ENCODE measurements at regions not wholly inside any gene's neighbourhood (a gene's known extent, or its start where the extent isn't known, plus 50 kb on each side); places are given as distances from the start of the nearest gene placed in this dataset.

DNA sequence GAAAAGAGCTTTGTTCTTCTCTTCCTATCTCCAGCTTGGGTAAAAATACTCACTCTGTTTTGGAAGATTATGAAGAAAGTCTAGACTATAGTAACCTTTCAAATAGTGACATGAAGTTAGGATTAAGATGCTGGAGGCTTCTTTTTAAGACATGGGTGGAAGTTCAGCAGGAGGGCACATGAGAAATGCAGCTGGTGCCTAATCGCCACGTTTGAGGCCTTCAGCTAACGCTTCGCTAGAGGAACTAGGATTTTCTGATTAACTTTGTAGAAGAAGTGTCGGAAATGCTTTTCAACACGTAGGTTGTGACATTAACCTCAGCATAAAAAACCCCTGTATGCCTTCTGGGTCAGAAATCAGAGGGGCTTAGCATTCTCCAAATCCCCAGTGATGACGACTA lies 348.1 kb upstream of the MAP3K7 start:
- DNase-seq (ENCODE audit: low read depth): no peak
- TF ChIP-seq, protein P1, sequence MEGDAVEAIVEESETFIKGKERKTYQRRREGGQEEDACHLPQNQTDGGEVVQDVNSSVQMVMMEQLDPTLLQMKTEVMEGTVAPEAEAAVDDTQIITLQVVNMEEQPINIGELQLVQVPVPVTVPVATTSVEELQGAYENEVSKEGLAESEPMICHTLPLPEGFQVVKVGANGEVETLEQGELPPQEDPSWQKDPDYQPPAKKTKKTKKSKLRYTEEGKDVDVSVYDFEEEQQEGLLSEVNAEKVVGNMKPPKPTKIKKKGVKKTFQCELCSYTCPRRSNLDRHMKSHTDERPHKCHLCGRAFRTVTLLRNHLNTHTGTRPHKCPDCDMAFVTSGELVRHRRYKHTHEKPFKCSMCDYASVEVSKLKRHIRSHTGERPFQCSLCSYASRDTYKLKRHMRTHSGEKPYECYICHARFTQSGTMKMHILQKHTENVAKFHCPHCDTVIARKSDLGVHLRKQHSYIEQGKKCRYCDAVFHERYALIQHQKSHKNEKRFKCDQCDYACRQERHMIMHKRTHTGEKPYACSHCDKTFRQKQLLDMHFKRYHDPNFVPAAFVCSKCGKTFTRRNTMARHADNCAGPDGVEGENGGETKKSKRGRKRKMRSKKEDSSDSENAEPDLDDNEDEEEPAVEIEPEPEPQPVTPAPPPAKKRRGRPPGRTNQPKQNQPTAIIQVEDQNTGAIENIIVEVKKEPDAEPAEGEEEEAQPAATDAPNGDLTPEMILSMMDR (IDR thresholded peaks at IDR 0.05; ENCODE audit: low read depth, low read length): no peak
- TF ChIP-seq MYC (IDR thresholded peaks at IDR 0.05; ENCODE audit: low read depth, low read length): no peak
- no peak for TF ChIP-seq MAX (IDR thresholded peaks at IDR 0.05; ENCODE audit: low read depth, low read length)
- TF ChIP-seq POLR2A (IDR thresholded peaks at IDR 0.05; ENCODE audit: extremely low read depth, insufficient read length): no peak
- H3K4me3 ChIP-seq (ENCODE audit: low read depth, low read length): no peak overlapping the region

GRCh38 chr6:90934081-90934480 lies 347.2 kb upstream of the MAP3K7 start:
- DNase-seq (ENCODE audit: low read depth): no peak
- no peak overlapping the region for H3K4me3 ChIP-seq (ENCODE audit: low read depth, low read length)
- no peak for TF ChIP-seq POLR2A (IDR thresholded peaks at IDR 0.05; ENCODE audit: extremely low read depth, insufficient read length)
- TF ChIP-seq, protein P1 (IDR thresholded peaks at IDR 0.05; ENCODE audit: low read depth, low read length): no peak

- no peak for TF ChIP-seq MYC (IDR thresholded peaks at IDR 0.05; ENCODE audit: low read depth, low read length)
- TF ChIP-seq MAX (IDR thresholded peaks at IDR 0.05; ENCODE audit: low read depth, low read length): no peak
- TF ChIP-seq, protein P1 (IDR thresholded peaks at IDR 0.05; ENCODE audit: low read depth, low read length): no peak
- no peak for TF ChIP-seq POLR2A (IDR thresholded peaks at IDR 0.05; ENCODE audit: extremely low read depth, insufficient read length)
- H3K4me3 ChIP-seq (ENCODE audit: low read depth, low read length): no peak overlapping the region
- no peak for DNase-seq (ENCODE audit: low read depth)
Observed at GRCh38 chr6:90932351-90932750, 345.5 kb upstream of the MAP3K7 start.

DNA sequence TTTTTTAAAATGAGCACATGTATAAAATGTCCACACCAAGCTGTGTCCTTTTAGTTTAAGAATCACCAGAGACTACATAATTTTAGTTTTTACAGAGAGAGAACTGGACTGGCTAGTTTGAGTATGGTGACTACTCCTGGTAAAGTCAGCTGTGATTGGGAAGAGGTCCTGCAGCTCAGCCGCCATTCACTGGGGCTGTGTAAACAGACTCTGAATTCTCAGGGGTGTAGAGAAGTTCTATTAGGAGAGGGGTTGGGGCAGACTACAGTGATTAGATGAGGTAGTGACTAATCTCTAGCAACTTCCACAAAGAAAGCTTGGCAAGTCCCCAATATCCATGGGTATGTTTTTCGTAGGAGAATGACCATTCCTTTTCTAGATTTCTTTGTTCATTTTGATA lies 341.2 kb upstream of the MAP3K7 start:
- TF ChIP-seq POLR2A (IDR thresholded peaks at IDR 0.05; ENCODE audit: extremely low read depth, insufficient read length): no peak
- TF ChIP-seq MAX (IDR thresholded peaks at IDR 0.05; ENCODE audit: low read depth, low read length): no peak
- TF ChIP-seq, protein P1 (IDR thresholded peaks at IDR 0.05; ENCODE audit: low read depth, low read length): no peak
- TF ChIP-seq MYC (IDR thresholded peaks at IDR 0.05; ENCODE audit: low read depth, low read length): no peak
- no peak overlapping the region for H3K4me3 ChIP-seq (ENCODE audit: low read depth, low read length)
- DNase-seq (ENCODE audit: low read depth): no peak

DNA sequence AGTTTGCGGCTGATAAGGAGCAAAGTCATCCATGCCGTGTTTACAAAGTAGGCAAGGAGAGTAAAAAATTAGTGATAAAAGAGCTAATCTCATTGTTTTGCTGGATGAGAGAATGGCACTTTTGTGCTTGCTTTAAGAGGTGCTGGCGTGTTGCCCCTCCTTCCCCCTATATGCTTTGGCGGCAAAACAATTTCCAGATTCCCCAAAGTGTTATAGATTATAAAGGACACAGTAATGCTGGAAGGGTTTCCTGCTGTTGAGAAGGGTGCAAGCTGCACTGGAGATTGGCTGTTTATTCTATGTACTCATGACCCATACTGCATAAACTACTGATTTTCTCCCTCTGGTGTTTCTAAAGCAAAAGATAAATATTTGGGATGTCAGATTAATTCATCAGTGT lies 338.9 kb upstream of the MAP3K7 start:
- DNase-seq (ENCODE audit: low read depth): no peak
- TF ChIP-seq MYC (IDR thresholded peaks at IDR 0.05; ENCODE audit: low read depth, low read length) (no peak), MAX (IDR thresholded peaks at IDR 0.05; ENCODE audit: low read depth, low read length) (no peak), POLR2A (IDR thresholded peaks at IDR 0.05; ENCODE audit: extremely low read depth, insufficient read length) (no peak)
- TF ChIP-seq, protein P1 (IDR thresholded peaks at IDR 0.05; ENCODE audit: low read depth, low read length): no peak
- H3K4me3 ChIP-seq (ENCODE audit: low read depth, low read length): no peak overlapping the region

DNA sequence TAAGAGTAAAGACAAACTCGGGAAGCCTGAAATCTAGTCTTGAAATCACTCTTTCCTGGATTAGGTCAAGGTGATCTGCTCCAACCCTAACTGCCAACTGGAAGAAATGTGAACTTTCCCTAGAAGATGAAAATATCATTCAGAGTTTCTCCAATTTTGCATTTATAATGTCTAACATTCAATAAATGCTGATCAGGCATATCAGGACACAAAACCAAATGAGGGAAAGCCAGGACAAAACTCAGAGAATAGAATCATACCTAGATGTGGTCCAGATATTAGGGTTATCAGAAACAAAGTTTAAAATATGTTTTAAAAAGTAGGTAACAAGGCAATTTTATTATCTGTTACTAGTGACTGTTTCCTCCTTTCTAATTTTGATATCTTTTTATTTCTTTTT lies 335.5 kb upstream of the MAP3K7 start:
- H3K4me3 ChIP-seq (ENCODE audit: low read depth, low read length): no peak overlapping the region
- no peak for TF ChIP-seq MAX (IDR thresholded peaks at IDR 0.05; ENCODE audit: low read depth, low read length)
- TF ChIP-seq, protein P1 (IDR thresholded peaks at IDR 0.05; ENCODE audit: low read depth, low read length): no peak
- TF ChIP-seq MYC (IDR thresholded peaks at IDR 0.05; ENCODE audit: low read depth, low read length): no peak
- TF ChIP-seq POLR2A (IDR thresholded peaks at IDR 0.05; ENCODE audit: extremely low read depth, insufficient read length): no peak
- no peak for DNase-seq (ENCODE audit: low read depth)
